AG04450 (cell line): ENCODE measurements at regions not wholly inside any gene's neighbourhood (a gene's known extent, or its start where the extent isn't known, plus 50 kb on each side); places are given as distances from the start of the nearest gene placed in this dataset.

Experiments
- CTCF ChIA-PET: fragments of 300-600, 350-600 bp; formaldehyde crosslinking; extraction: SDS; loops from one replicate; lab custom pipeline; 2022; ENCODE audit warnings: antibody characterized with exemption, inconsistent platforms; lab: Charles Lee
- POLR2A ChIA-PET: fragments of 350-600 bp; formaldehyde crosslinking; extraction: SDS; loops from one replicate; lab custom pipeline; 2021; ENCODE audit warnings: antibody characterized with exemption, inconsistent platforms; lab: Yijun Ruan, JAX
- DNase-seq: peaks from one replicate; pipeline ENCODE4 v3.0.0-alpha.2; 2011; ENCODE audit warnings: low read depth, low spot score
- H3K27ac ChIP-seq: one replicate; pipeline ENCODE4 v1.5.1; 2012; ENCODE audit warnings: low read depth, low read length, control low read depth
- H3K27me3 ChIP-seq: one replicate; pipeline ENCODE4 v1.6.0; 2012; ENCODE audit warnings: low read length; ENCODE audit not compliant: control insufficient read depth, insufficient read depth
- H3K4me3 ChIP-seq: 2 replicates; pipeline ENCODE4 v1.5.1; 2011; ENCODE audit warnings: mild to moderate bottlenecking, low read depth, low read length, control low read depth
- H3K9me3 ChIP-seq: 2 replicates; pipeline ENCODE4 v1.5.1; 2012; ENCODE audit warnings: low read length; ENCODE audit not compliant: control insufficient read depth, insufficient read depth
- CTCF ChIP-seq: IDR thresholded peaks from 2 replicates; pipeline ENCODE4 v1.5.1; 2011; ENCODE audit warnings: low read depth, low read length, control low read depth, inconsistent platforms

- Histone ChIP-seq H3K27me3 (no peaks in the 10 kb centered on the region), H3K27ac (no peak overlapping the region), H3K9me3 (peaks cover 87% of the 10 kb centered on the region), H3K4me3 (no peak overlapping the region)
- DNase-seq, result no peak
- TF ChIP-seq CTCF, result no peak
- CTCF ChIA-PET, result no interaction called here
- POLR2A ChIA-PET, result no interaction called here
These were observed 57.9 kb upstream of the AJAP1 start for GRCh38 chr1:4596486-4596885.

- CTCF ChIA-PET, result no interaction called here
- Histone ChIP-seq H3K27me3 (no peaks in the 10 kb centered on the region), H3K4me3 (no peak overlapping the region), H3K9me3 (peaks cover 88% of the 10 kb centered on the region), H3K27ac (no peak overlapping the region)
- no peak for TF ChIP-seq CTCF
- POLR2A ChIA-PET, result no interaction called here
- no peak for DNase-seq
These were observed 57.4 kb upstream of the AJAP1 start for GRCh38 chr1:4597020-4597419.

DNA sequence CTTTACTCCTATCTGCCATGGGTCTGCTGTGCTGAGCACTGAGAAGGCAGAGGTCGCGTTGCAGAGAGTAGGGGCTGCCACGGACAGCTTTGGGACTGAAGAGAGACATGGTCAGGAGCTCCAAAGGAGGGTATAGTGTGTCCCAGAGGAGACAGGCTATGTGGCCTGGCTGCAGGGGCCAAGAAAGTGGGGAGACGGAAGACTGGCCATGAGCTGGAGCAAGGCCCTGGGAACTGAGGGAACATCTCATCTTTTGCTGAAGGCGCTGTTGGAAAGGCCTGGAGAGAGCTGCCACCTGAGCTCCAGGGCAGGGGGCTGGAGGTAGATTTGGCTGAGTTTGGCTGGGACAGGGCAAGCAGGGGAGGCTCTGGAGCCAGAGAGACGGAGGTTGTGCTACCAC, 55.8 kb upstream of the AJAP1 start:
- no peak for DNase-seq
- Histone ChIP-seq H3K27ac (no peak overlapping the region), H3K9me3 (peaks cover 87% of the 10 kb centered on the region), H3K4me3 (no peak overlapping the region), H3K27me3 (no peaks in the 10 kb centered on the region)
- POLR2A ChIA-PET, result no interaction called here
- no peak for TF ChIP-seq CTCF
- CTCF ChIA-PET, result no interaction called here

GRCh38 chr1:4599521-4599920, 54.9 kb upstream of the AJAP1 start:
- ChIA-PET CTCF (no interaction called here), POLR2A (no interaction called here)
- no peak overlapping the region for H3K4me3 ChIP-seq
- no peak for TF ChIP-seq CTCF
- H3K27me3 ChIP-seq, result no peaks in the 10 kb centered on the region
- peaks cover 84% of the 10 kb centered on the region for H3K9me3 ChIP-seq
- H3K27ac ChIP-seq, result no peak overlapping the region
- DNase-seq, result no peak

GRCh38 chr1:4599951-4600481, 54.4 kb upstream of the AJAP1 start:
- POLR2A ChIA-PET, result no interaction called here
- DNase-seq, result no peak
- H3K27me3 ChIP-seq, result no peaks in the 10 kb centered on the region
- H3K9me3 ChIP-seq, result peaks cover 81% of the 10 kb centered on the region
- no peak overlapping the region for H3K4me3 ChIP-seq
- CTCF ChIA-PET, result no interaction called here
- no peak for TF ChIP-seq CTCF
- no peak overlapping the region for H3K27ac ChIP-seq
